ENCODE measurements at regions not wholly inside any gene's neighbourhood (a gene's known extent, or its start where the extent isn't known, plus 50 kb on each side); places are given as distances from the start of the nearest gene placed in this dataset.

- no peak overlapping the region for H3K4me3 ChIP-seq (ENCODE audit: low read length)
- H3K9me3 ChIP-seq (ENCODE audit: control insufficient read depth, insufficient read depth, low read length), result no peaks in the 10 kb centered on the region
- H3K27ac ChIP-seq (ENCODE audit: low read length), result no peak overlapping the region
- no peak for DNase-seq (ENCODE audit: low read depth, low spot score)
- no peaks in the 10 kb centered on the region for H3K4me1 ChIP-seq (ENCODE audit: control insufficient read depth, insufficient read depth, low read length)
- WGBS (ENCODE audit: insufficient coverage, insufficient read length), result no CpG with 5 or more reads among the region's 4 CpGs
- H3K36me3 ChIP-seq (ENCODE audit: control insufficient read depth, insufficient read depth, low read length), result no peaks in the 10 kb centered on the region
- H3K27me3 ChIP-seq (ENCODE audit: control insufficient read depth, insufficient read depth, low read length), result no peaks in the 10 kb centered on the region
Measured at GRCh38 chr4:23212558-23212957, 519.8 kb downstream of the GBA3 start.

GRCh38 chr4:23207059-23207458, 514.3 kb downstream of the GBA3 start:
- no CpG with 5 or more reads among the region's 1 CpG for WGBS (ENCODE audit: insufficient coverage, insufficient read length)
- DNase-seq (ENCODE audit: low read depth, low spot score), result no peak
- no peak overlapping the region for H3K4me3 ChIP-seq (ENCODE audit: low read length)
- no peaks in the 10 kb centered on the region for H3K27me3 ChIP-seq (ENCODE audit: control insufficient read depth, insufficient read depth, low read length)
- no peaks in the 10 kb centered on the region for H3K36me3 ChIP-seq (ENCODE audit: control insufficient read depth, insufficient read depth, low read length)
- H3K4me1 ChIP-seq (ENCODE audit: control insufficient read depth, insufficient read depth, low read length), result no peaks in the 10 kb centered on the region
- H3K27ac ChIP-seq (ENCODE audit: low read length), result no peak overlapping the region
- no peaks in the 10 kb centered on the region for H3K9me3 ChIP-seq (ENCODE audit: control insufficient read depth, insufficient read depth, low read length)

GRCh38 chr4:23202712-23203247, 510.0 kb downstream of the GBA3 start:
- WGBS (ENCODE audit: insufficient coverage, insufficient read length), result no CpG with 5 or more reads among the region's 8 CpGs
- no peak overlapping the region for H3K27ac ChIP-seq (ENCODE audit: low read length)
- H3K9me3 ChIP-seq (ENCODE audit: control insufficient read depth, insufficient read depth, low read length), result no peaks in the 10 kb centered on the region
- no peak for DNase-seq (ENCODE audit: low read depth, low spot score)
- no peak overlapping the region for H3K4me3 ChIP-seq (ENCODE audit: low read length)
- H3K36me3 ChIP-seq (ENCODE audit: control insufficient read depth, insufficient read depth, low read length), result no peaks in the 10 kb centered on the region
- H3K27me3 ChIP-seq (ENCODE audit: control insufficient read depth, insufficient read depth, low read length), result no peaks in the 10 kb centered on the region
- no peaks in the 10 kb centered on the region for H3K4me1 ChIP-seq (ENCODE audit: control insufficient read depth, insufficient read depth, low read length)

GRCh38 chr4:23194751-23195150, 502.0 kb downstream of the GBA3 start:
- Histone ChIP-seq H3K36me3 (ENCODE audit: control insufficient read depth, insufficient read depth, low read length) (no peaks in the 10 kb centered on the region), H3K4me3 (ENCODE audit: low read length) (no peak overlapping the region), H3K4me1 (ENCODE audit: control insufficient read depth, insufficient read depth, low read length) (no peaks in the 10 kb centered on the region), H3K27me3 (ENCODE audit: control insufficient read depth, insufficient read depth, low read length) (no peaks in the 10 kb centered on the region), H3K27ac (ENCODE audit: low read length) (no peak overlapping the region), H3K9me3 (ENCODE audit: control insufficient read depth, insufficient read depth, low read length) (no peaks in the 10 kb centered on the region)
- no peak for DNase-seq (ENCODE audit: low read depth, low spot score)

GRCh38 chr4:23174179-23174578, 481.4 kb downstream of the GBA3 start:
- no peak overlapping the region for H3K27ac ChIP-seq (ENCODE audit: low read length)
- no peaks in the 10 kb centered on the region for H3K4me1 ChIP-seq (ENCODE audit: control insufficient read depth, insufficient read depth, low read length)
- no peaks in the 10 kb centered on the region for H3K27me3 ChIP-seq (ENCODE audit: control insufficient read depth, insufficient read depth, low read length)
- H3K4me3 ChIP-seq (ENCODE audit: low read length), result no peak overlapping the region
- no peak for DNase-seq (ENCODE audit: low read depth, low spot score)
- H3K9me3 ChIP-seq (ENCODE audit: control insufficient read depth, insufficient read depth, low read length), result no peaks in the 10 kb centered on the region
- no CpG with 5 or more reads among the region's 2 CpGs for WGBS (ENCODE audit: insufficient coverage, insufficient read length)
- no peaks in the 10 kb centered on the region; the same call in 1 of the 2 replicates for H3K36me3 ChIP-seq (ENCODE audit: control insufficient read depth, insufficient read depth, low read length)

GRCh38 chr4:23171976-23172375, 479.2 kb downstream of the GBA3 start:
- Histone ChIP-seq H3K9me3 (ENCODE audit: control insufficient read depth, insufficient read depth, low read length) (no peaks in the 10 kb centered on the region), H3K4me3 (ENCODE audit: low read length) (no peak overlapping the region), H3K27ac (ENCODE audit: low read length) (no peak overlapping the region), H3K4me1 (ENCODE audit: control insufficient read depth, insufficient read depth, low read length) (no peaks in the 10 kb centered on the region), H3K36me3 (ENCODE audit: control insufficient read depth, insufficient read depth, low read length) (no peaks in the 10 kb centered on the region; the same call in 1 of the 2 replicates), H3K27me3 (ENCODE audit: control insufficient read depth, insufficient read depth, low read length) (no peaks in the 10 kb centered on the region)
- DNase-seq (ENCODE audit: low read depth, low spot score), result no peak
- WGBS (ENCODE audit: insufficient coverage, insufficient read length), result 100% methylated on average over 1 of the region's 2 CpGs

- 100% methylated on average over 1 of the region's 6 CpGs for WGBS (ENCODE audit: insufficient coverage, insufficient read length)
- H3K36me3 ChIP-seq (ENCODE audit: control insufficient read depth, insufficient read depth, low read length), result no peaks in the 10 kb centered on the region; the same call in 1 of the 2 replicates
- DNase-seq (ENCODE audit: low read depth, low spot score), result no peak
- H3K27ac ChIP-seq (ENCODE audit: low read length), result no peak overlapping the region
- H3K27me3 ChIP-seq (ENCODE audit: control insufficient read depth, insufficient read depth, low read length), result no peaks in the 10 kb centered on the region
- no peaks in the 10 kb centered on the region for H3K9me3 ChIP-seq (ENCODE audit: control insufficient read depth, insufficient read depth, low read length)
- no peak overlapping the region for H3K4me3 ChIP-seq (ENCODE audit: low read length)
- no peaks in the 10 kb centered on the region for H3K4me1 ChIP-seq (ENCODE audit: control insufficient read depth, insufficient read depth, low read length)
Measured at GRCh38 chr4:23169608-23170311, 477.0 kb downstream of the GBA3 start.

GRCh38 chr4:23166919-23167318, 474.2 kb downstream of the GBA3 start:
- H3K9me3 ChIP-seq (ENCODE audit: control insufficient read depth, insufficient read depth, low read length), result no peaks in the 10 kb centered on the region
- no peak overlapping the region for H3K4me3 ChIP-seq (ENCODE audit: low read length)
- no peaks in the 10 kb centered on the region for H3K27me3 ChIP-seq (ENCODE audit: control insufficient read depth, insufficient read depth, low read length)
- no peaks in the 10 kb centered on the region; the same call in 1 of the 2 replicates for H3K36me3 ChIP-seq (ENCODE audit: control insufficient read depth, insufficient read depth, low read length)
- WGBS (ENCODE audit: insufficient coverage, insufficient read length), result no CpG with 5 or more reads among the region's 1 CpG
- no peaks in the 10 kb centered on the region for H3K4me1 ChIP-seq (ENCODE audit: control insufficient read depth, insufficient read depth, low read length)
- no peak overlapping the region for H3K27ac ChIP-seq (ENCODE audit: low read length)
- no peak for DNase-seq (ENCODE audit: low read depth, low spot score)

GRCh38 chr4:23166407-23166806, 473.7 kb downstream of the GBA3 start:
- Histone ChIP-seq H3K27ac (ENCODE audit: low read length) (no peak overlapping the region), H3K4me3 (ENCODE audit: low read length) (no peak overlapping the region), H3K27me3 (ENCODE audit: control insufficient read depth, insufficient read depth, low read length) (no peaks in the 10 kb centered on the region), H3K9me3 (ENCODE audit: control insufficient read depth, insufficient read depth, low read length) (no peaks in the 10 kb centered on the region), H3K4me1 (ENCODE audit: control insufficient read depth, insufficient read depth, low read length) (no peaks in the 10 kb centered on the region; the same call in 1 of the 2 replicates), H3K36me3 (ENCODE audit: control insufficient read depth, insufficient read depth, low read length) (no peaks in the 10 kb centered on the region; the same call in 1 of the 2 replicates)
- WGBS (ENCODE audit: insufficient coverage, insufficient read length), result no CpG with 5 or more reads among the region's 5 CpGs
- DNase-seq (ENCODE audit: low read depth, low spot score), result no peak

GRCh38 chr4:23165669-23166068, 472.9 kb downstream of the GBA3 start:
- Histone ChIP-seq H3K27me3 (ENCODE audit: control insufficient read depth, insufficient read depth, low read length) (no peaks in the 10 kb centered on the region), H3K36me3 (ENCODE audit: control insufficient read depth, insufficient read depth, low read length) (no peaks in the 10 kb centered on the region; the same call in 1 of the 2 replicates), H3K9me3 (ENCODE audit: control insufficient read depth, insufficient read depth, low read length) (no peaks in the 10 kb centered on the region), H3K4me1 (ENCODE audit: control insufficient read depth, insufficient read depth, low read length) (no peaks in the 10 kb centered on the region; the same call in 1 of the 2 replicates), H3K27ac (ENCODE audit: low read length) (no peak overlapping the region), H3K4me3 (ENCODE audit: low read length) (no peak overlapping the region)
- WGBS (ENCODE audit: insufficient coverage, insufficient read length), result no CpG with 5 or more reads among the region's 1 CpG
- DNase-seq (ENCODE audit: low read depth, low spot score), result no peak

All from iPS DF 6.9 (cell line).